GM19238 (cell line): ENCODE measurements at regions not wholly inside any gene's neighbourhood (a gene's known extent, or its start where the extent isn't known, plus 50 kb on each side); places are given as distances from the start of the nearest gene placed in this dataset.
"Not testable (repeated sequence)": the region's sequence is repeated elsewhere in the genome, so short reads cannot be mapped to it uniquely, and the experiment has no call there.

Experiments used
- DNase-seq: peaks from one replicate; pipeline ENCODE4 v3.0.0; 2011; ENCODE audit warnings: low spot score; ENCODE audit not compliant: insufficient read length

DNA sequence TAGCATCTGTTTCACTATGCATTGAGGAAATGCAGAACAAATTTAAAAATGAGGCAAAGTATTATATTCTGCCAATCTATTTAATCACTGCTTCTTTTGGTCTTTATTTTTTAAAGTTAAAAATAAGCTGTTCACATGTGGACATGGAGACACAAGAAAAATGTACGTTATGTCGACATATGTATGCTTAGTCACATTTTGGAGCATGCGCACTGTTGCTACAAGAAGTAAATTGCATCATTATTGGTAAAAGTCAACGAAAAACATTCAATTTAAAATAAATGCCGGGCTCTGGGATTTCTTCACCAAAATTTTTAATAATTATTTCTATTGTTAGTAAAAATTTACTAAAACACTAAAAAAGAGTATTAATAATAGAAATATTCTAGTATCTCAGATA, 876.3 kb upstream of the CTNND2 start:
- DNase-seq: no peak

DNA sequence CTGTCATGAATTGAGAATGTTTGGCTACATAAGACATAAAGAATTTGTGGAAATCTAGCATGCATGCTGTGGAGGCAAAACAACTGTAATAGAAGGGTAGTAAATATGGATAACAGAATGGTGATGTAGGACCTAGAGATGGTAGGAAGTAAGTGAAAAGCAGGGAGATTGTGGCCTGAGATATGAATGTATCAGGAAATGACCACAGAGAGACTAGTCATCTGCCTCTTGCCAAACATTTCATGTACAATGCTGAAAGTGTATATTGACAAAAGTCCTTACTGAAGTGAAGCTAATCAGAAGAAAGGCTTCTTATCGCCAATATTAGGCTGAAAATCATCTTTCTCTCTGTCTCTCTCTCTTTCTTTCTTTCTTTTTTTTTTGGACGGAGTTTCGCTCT, 873.1 kb upstream of the CTNND2 start:
- no peak for DNase-seq

DNA sequence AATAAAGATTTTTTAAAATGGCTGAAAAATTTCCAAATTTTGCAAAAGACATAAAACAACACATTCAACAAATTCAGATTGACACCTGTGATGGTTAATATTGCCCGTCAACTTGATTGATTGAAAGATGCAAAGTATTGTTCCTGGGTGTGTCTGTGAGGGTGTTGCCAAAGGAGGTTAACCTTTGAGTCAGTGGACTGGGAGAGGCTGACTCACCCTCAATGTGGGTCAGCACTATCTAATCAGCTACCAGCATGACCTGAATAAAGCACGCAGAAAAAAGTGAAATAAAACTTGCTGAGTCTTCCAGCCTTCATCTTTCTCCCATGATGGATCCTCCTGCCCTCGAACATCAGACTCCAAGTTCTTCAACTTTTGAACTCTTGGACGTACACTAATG, 868.0 kb upstream of the CTNND2 start:
- DNase-seq: no peak

DNA sequence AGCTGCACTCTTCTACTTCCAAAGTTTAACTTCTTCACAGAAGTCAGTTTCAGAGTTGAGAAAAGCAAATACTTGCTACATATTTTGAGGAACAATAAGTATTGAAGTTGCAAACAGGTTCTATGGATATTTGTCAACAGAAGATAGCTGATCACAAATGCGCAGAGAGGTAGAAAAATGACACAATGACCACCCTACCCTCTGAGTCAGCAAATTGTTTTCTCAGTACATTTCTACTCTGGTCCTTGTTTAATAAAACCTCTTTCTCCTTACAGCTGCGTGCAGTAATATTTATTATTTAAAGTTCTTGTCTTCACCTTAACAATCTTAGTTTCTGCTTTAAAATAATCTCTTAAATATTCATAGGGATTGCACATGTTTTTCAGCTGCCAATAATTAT, 855.1 kb upstream of the CTNND2 start:
- no peak for DNase-seq

DNA sequence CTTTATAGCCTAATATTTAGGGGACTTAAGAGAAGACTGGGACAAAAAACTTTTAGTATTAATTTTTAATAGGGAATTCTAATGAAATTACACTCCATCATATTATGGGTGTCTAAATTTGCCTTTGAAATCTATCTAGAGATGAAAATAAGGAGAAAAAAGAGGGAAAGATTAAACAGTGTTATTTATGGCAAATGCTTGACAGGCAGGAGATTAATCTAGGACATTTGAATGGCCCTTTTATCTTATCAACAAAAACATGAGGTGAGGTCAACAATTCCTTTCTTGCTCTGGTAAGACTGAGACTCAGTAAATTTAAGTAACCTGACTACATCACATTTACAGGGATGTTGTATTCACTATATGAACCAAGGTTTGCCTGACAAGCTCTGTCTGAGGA, 852.8 kb upstream of the CTNND2 start:
- DNase-seq: no peak

DNA sequence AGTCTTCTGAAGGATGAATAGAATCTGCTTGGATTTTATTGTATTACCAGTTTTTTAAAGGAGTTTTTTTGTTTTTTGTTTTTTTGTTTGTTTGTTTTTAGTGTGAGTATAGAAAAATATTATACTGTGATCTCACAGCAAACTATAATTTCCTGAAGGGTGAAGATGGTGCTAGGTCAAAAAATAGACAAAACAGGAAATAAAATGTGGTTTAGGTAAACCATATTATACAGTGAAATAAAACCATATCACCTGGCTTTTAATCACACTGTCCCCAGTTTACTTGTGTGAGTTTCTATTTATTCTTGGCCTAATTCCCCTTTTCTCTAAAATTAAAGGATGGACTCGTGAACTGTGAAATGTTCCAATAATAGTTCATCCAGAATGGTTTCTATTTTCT, 841.3 kb upstream of the CTNND2 start:
- DNase-seq: no peak

DNA sequence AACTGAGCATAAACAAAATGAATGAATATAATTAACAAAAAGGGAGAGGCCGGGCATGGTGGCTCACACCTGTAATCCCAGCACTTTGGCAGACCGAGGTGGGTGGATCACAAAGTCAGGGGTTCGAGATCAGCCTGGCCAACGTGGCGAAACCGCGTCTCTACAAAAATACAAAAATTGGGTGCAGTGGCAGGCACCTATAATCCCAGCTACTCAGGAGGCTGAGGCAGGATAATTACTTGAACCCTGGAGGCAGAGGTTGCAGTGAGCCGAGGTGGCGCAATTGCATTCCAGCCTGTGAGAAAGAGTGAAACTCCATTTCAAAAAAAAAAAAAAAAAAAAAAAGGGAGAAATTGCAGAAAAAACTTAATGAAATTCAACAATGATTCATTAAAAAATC, 839.3 kb upstream of the CTNND2 start:
- DNase-seq: no peak

DNA sequence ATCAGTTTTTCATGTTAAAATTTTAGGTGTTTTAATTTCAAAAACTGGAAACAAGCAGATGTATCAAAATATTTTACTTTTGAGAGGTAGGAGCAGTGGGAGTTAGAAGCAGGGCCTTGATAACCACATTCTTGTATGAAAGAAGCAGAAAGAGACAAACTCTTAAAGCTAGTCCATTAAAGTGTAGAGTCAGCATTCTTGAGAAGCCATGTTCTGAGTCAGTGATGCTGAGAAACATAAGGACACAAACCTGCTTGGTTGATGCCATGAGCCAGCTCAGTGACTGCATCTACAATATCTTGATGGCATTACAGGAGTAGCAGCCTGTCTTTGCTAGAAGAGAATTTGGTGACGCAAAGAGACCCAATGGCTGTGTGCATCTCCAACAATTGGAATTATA, 826.1 kb upstream of the CTNND2 start:
- no peak for DNase-seq

DNA sequence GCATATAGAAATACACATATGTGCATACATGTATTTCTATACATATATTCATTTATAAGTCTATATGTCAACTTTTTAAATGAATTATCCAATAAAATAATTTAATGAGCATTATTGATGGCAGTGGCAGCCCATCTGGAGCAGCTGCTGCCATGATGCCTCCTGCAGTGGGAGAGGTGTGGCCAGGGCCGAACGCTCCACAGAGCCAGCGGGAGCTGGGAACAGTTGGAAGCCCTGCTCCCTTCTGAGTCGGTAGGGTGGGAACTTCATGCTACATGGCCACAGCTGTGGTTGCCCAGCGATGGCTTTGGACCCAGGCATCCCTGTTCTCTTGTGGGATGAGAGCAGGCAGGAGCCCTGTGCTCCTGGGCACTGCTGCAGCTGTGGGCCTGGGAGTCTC, 812.4 kb upstream of the CTNND2 start:
- DNase-seq: no peak

DNA sequence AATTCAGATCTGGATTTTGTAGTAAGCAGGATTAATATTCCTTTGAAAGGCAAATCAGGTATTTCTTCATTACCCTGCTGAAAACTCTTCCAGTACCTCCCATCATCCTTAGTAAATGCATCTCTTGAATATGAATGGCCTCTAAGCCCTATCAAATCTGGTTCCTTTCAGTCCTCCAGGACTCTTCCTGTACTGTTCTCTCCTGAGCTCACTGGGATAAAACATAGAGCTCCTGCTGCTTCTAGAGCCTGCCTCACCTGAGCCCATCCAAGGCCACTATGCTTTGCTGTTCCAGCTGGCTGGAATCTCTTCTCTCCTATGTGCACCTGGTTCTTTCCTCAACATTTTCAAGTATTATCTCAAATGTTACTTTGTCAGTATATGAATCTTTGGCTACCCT, 803.3 kb upstream of the CTNND2 start:
- no peak for DNase-seq

DNA sequence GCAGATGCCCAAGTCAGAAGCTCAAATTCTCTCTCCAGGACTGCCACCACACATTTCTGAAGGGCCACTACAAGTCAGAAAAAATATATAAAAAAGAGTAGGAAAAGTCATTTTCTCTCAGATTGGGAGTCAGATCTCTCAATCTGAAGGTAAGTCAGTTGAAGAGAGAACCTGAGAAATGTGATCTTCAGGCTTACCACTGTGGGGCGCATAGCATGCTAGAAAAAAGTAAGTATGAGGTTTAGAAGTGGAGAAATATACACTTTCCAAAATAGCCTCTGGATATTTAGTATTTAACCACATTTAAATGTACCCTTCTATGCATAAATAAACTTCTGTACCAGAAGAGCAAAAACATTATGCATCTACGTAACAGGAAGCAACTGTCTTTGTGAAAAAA, 800.7 kb upstream of the CTNND2 start:
- no peak for DNase-seq

DNA sequence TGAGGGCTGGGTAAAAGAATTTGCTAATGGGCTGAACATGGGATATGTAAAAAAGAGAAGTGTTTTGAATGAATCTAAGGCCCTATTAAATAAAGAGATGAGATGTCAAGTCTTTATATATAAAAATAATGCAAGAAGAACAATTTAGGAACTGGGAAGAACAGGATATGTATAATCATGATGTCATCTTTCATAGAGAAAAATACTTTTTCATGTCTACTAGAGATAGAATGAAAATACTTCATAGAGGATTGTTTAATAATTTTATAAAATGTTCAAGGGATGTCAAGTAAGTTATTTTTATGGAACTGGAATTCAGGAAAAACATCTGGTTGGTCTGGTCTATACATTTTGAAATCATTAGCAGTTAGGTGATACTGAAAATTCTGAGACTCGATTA, 799.0 kb upstream of the CTNND2 start:
- DNase-seq: no peak

DNA sequence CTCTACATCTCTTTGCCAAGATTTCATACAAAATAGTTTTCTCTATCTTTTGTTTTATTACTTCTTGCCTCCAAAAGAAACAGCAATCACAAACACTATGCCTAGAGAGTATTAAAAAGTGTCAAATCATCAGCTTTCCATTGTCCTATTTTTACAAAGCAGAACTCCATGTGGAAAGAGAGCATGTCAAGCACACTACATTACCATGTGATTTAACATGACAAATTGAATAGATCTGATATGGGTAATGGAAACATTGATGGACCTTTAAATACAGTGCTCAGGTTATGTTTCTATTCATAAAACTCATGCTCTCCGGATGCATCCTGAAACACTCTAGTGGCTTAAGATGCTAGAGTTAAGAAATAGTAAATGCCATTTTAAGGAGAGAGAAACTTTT, 791.4 kb upstream of the CTNND2 start:
- DNase-seq: no peak

DNA sequence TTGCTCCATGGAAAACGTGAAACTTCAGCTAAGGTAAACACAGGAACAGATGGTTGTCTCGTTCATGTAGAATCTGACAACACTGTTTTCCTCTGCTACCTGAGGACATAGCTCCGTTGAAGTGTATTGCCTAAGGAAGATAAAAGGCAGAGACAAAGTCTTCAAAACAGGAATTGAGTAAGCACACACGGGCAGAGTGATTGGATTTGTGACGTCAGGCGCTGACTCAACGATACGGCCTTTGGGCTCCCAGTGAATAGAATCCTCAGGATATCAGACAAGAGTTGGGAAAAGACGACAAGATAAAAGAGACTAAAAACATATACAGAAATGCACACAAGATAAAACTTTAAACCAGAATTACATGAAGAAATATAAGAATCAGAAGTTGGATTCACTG, 787.1 kb upstream of the CTNND2 start:
- DNase-seq: no peak

DNA sequence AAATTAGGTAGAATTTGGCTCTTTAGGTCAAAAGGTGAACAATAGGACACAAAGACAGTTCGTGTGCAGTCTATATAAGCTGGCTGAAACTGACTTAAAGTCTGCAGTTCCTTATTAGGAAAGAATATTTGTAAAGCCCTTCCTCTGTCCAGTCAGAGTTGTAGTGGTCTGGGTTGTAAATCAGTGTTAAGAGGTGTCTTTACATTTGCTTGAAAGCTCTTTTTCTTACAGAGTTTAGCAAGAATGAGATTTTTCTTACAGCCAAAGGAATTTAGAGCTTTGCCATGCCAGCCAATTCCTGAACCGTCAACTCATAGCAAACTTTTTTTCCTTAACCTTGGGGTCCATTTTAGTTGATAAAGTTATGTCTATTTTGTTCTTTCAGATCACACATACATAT, 786.1 kb upstream of the CTNND2 start:
- DNase-seq: no peak

DNA sequence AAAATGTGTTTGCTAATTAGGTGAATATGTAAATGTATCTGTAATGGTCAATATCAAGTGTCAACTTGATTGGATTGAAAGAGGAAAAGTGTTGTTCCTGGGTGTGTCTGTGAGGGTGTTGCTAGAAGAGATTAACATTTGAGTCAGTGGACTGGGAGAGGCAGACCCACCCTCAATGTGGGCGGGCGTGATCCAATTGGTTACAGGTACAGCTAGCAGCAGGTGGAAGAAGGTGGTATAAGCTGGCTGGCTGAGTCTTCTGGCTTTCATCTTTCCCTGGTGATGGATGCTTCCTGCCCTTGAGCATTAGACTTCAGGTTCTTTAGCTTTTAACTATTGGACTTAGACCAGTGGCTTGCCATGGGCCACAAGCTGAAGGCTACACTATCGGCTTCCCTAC, 779.0 kb upstream of the CTNND2 start:
- no peak for DNase-seq

DNA sequence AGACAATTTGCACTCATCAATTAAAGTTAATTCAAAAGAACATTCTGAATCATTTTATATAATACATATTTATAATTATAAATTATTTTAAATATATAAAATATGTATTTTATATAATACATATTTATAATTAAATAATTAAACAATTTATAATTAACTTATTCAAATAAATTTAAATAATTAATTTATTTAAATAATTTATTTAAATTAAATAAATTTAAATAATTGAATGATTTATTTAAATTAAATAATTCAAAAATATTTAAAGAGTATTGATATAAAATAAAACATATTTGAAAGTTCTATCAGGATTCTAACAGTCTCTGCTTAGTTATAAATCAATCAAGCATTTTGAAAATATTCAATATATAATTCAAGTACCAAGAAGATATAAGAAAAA, 775.5 kb upstream of the CTNND2 start:
- no peak for DNase-seq

DNA sequence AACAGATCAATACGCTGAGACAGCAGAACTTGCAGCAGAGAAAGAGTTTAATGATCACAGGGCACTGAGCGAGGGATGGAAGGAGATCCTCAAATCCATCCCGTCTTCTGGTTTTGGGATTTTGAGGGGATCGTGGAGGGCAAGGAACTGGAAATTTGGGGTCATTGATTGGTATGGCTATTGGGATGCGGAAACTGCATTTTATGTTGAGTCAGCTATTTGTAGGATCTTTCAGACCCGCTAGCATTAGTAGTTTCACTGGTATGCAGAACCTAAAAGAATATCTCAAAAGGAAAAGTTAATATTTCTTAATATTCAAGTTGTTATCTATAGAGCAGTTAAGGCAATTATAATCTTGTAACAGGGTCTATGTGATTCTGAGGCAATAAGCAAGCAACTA, 771.7 kb upstream of the CTNND2 start:
- DNase-seq: no peak

DNA sequence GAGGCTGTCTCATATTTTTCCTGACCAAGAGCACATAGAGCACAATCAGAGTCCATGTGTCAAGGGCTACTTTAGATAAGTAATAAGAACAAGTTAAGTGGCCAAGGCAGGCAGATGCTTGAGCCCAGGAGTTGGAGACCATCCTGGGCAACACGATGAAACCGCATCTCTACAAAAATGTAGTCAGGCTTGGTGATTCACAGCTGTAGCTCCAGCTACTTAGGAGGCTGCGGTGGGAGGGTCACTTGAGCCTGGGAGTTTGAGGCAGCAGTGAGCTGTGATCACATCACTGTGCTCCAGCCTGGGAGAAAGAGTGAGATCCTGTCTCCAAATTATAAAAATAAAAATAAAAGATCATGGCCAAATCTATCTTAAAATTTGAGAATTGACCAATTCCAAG, 767.9 kb upstream of the CTNND2 start:
- no peak for DNase-seq

DNA sequence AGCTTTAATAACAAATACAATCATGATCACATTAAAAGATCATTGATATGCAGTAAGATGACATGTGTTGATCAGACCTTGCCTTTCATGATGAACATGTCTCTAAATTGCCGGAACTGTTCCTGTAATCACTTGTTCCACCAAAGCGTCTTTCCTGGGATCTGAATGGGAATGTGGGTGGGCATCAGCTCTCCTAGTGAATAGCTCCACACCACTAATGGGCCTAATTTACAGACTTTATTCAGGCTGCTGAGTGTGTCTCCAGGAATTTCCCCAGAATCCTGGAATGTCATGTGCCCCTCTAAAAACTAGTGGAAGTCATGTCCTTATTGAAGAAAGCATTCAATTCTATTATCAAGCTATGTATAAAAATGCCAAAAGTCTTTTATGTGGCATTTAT, 765.1 kb upstream of the CTNND2 start:
- no peak for DNase-seq

DNA sequence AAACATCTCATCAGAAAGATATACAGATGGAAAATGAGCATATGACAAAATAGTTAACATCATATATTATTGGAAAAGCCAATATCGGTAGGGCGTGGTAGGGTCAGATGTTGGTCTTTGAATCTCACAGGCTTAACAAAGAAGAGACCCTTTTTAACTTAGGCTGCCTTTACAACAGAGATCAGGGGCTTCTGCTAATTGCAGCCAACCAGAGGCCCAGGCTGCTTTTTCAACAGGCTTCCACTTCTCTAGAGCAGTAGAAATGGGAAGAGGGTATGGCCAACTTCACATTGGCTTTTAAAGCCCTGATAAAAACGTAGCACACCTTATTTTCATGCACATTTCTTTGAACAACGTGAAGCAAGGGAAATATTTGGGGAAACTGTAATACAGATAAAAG, 764.3 kb upstream of the CTNND2 start:
- DNase-seq: no peak

DNA sequence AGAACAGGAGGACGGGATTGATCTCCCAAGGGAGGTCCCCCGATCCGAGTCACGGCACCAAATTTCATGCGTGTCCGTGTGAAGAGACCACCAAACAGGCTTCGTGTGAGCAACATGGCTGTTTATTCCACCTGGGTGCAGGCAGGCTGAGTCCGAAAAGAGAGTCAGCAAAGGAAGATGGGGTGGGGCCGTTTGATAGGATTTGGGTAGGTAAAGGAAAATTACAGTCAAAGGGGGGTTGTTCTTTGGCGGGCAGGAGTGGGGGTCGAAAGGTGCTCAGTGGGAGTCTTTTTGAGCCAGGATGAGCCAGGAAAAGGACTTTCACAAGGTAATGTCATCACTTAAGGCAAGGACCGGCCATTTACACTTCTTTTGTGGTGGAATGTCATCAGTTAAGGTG, 763.6 kb upstream of the CTNND2 start:
- not testable (repeated sequence) for DNase-seq

DNA sequence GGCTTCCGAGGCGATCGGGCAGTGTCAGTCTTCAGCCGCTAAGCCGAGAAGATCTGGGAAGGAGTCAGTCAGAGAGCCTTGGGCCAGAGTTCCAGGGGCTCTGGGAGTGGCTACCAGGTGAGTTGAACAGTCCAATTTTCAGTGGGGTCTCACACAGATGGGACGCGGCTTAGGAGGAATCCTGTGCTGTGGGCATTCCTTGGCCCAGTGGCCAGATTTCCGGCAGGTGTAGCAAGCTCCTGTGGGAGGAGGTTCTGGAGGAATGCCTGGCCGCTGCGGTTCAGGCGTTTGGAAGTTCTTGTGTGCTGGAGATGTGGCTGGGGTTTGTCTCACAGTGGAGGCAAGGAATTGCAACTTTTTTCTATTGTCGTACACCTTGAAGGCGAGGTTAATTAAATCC, 761.5 kb upstream of the CTNND2 start:
- DNase-seq: not testable (repeated sequence)

DNA sequence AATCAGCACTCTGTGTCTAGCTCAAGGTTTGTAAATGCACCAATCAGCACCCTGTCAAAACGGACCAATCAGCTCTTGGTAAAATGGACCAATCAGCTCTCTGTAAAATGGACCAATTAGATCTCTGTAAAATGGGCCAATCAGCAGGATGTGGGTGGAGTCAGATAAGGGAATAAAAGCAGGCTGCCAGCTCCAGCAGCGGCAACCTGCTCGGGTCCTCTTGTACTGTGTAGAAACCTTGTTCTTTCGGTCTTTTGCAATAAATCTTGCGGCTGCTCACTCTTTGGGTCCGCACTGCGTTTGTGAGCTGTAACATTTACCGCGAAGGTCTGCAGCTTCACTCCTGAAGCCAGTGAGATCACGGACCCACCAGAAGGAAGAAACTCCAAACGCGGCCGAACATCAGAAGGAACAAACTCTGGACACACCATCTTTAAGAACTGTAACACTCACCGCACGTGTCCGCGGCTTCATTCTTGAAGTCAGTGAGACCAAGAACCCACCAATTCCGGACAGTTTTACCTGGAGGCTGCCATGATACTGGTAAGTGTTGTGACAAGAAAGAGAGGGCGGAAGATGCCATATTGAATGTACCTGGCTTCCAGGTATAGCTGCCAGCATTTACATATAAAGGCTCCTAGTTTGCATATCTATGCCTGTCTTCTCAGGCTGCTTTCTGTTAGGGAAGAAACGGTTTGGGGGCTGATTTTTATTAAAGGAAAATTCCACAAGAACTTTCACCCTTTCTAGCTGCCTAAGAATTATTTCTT, 758.5 kb upstream of the CTNND2 start:
- no peak for DNase-seq
